Progenitor cell of endocrine pancreas (in vitro differentiated cells): ENCODE measurements at regions not wholly inside any gene's neighbourhood (a gene's known extent, or its start where the extent isn't known, plus 50 kb on each side); places are given as distances from the start of the nearest gene placed in this dataset.

Experiments
- DNase-seq: peaks from one replicate; pipeline ENCODE4 v3.0.0; 2021; ENCODE audit warnings: low spot score; ENCODE audit not compliant: unreplicated experiment
- H3K27ac Mint-ChIP-seq: 2 replicates; pipeline ENCODE4 v1.8.0; 2021; ENCODE audit warnings: mild to moderate bottlenecking, moderate library complexity, mixed read lengths
- H3K27me3 Mint-ChIP-seq: 2 replicates; pipeline ENCODE4 v1.8.0; 2021; ENCODE audit warnings: mixed read lengths
- H3K36me3 Mint-ChIP-seq: 2 replicates; pipeline ENCODE4 v1.8.0; 2022; ENCODE audit warnings: mixed read lengths; ENCODE audit not compliant: insufficient read depth
- H3K4me1 Mint-ChIP-seq: 2 replicates; pipeline ENCODE4 v1.8.0; 2021; ENCODE audit warnings: low read depth, mixed read lengths
- H3K4me3 Mint-ChIP-seq: 2 replicates; pipeline ENCODE4 v1.8.0; 2021; ENCODE audit warnings: low read depth, mild to moderate bottlenecking, moderate library complexity, mixed read lengths
- H3K9me3 Mint-ChIP-seq: 2 replicates; pipeline ENCODE4 v1.8.0; 2021; ENCODE audit warnings: low read depth, mixed read lengths
- CTCF ChIP-seq: fragments of 200-600 bp; sonication (generic); IDR thresholded peaks from one replicate; pipeline ENCODE4 v1.5.0; 2021; ENCODE audit warnings: antibody characterized with exemption, mild to moderate bottlenecking; ENCODE audit not compliant: unreplicated experiment

GRCh38 chr9:17019398-17019797, 115.4 kb upstream of the CNTLN start:
- H3K36me3 Mint-ChIP-seq, result no peaks in the 10 kb centered on the region
- H3K4me1 Mint-ChIP-seq, result no peaks in the 10 kb centered on the region
- TF ChIP-seq CTCF, result no peak
- DNase-seq, result no peak
- H3K27me3 Mint-ChIP-seq, result no peaks in the 10 kb centered on the region
- H3K27ac Mint-ChIP-seq, result no peak overlapping the region
- no peak overlapping the region for H3K4me3 Mint-ChIP-seq
- H3K9me3 Mint-ChIP-seq, result peaks cover 3% of the 10 kb centered on the region

- Mint-ChIP-seq H3K27me3 (no peaks in the 10 kb centered on the region), H3K4me1 (no peaks in the 10 kb centered on the region), H3K4me3 (no peak overlapping the region), H3K36me3 (no peaks in the 10 kb centered on the region), H3K27ac (no peak overlapping the region), H3K9me3 (no peaks in the 10 kb centered on the region)
- no peak for DNase-seq
- TF ChIP-seq CTCF, result no peak
Observed at GRCh38 chr9:17018540-17019196, 116.2 kb upstream of the CNTLN start.

DNA sequence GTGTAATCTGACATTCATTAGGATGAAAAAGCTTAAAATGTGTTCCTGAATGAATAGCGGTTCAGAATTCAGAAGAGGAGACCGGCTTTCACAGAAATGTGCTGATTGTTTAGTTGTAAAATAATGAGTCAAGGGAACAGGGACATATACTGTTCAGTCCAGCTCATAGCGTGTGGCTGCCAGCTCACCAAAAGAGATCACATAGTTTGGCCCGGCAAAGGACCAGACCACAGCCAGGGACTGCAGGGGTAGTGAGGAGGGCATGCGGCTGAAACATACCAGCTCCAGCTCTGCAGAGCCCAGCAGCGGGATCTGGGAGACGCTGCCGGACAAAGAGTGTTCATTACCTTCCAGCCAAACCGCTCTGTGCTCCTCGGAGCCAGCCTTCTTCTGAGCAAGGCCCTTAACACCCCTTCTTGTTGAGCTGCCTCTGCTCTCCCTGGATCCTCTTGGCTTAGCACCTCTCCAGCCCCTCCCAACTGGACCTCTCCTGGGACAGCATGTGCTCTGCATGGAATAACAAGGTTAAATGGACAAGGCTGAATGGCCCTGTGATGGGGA, 116.8 kb upstream of the CNTLN start:
- H3K4me1 Mint-ChIP-seq, result no peaks in the 10 kb centered on the region
- no peak for DNase-seq
- no peaks in the 10 kb centered on the region for H3K9me3 Mint-ChIP-seq
- no peaks in the 10 kb centered on the region for H3K36me3 Mint-ChIP-seq
- no peak overlapping the region for H3K27ac Mint-ChIP-seq
- no peaks in the 10 kb centered on the region for H3K27me3 Mint-ChIP-seq
- TF ChIP-seq CTCF, result no peak
- H3K4me3 Mint-ChIP-seq, result no peak overlapping the region

DNA sequence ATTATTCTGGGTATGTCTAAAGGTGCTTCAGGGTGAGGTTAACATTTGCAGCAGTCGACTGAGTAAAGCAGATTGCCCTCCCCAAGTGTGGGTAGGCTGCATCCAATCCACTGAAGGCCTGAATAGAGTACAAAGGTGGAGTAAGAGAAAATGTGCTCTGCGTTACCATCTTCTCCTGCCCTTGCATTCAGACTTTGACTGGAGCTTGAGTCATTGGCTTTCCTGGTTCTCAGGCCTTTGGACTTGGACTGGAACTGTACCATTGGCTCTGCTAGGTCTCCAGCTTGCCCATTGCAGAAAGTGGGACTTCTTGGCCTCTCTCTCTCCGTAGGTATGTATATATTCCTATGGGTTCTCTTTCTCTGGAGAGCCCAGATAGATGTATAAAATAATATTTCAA, 120.9 kb upstream of the CNTLN start:
- no peak overlapping the region for H3K4me3 Mint-ChIP-seq
- H3K27me3 Mint-ChIP-seq, result no peaks in the 10 kb centered on the region
- no peak for DNase-seq
- no peak overlapping the region for H3K27ac Mint-ChIP-seq
- H3K9me3 Mint-ChIP-seq, result no peaks in the 10 kb centered on the region
- no peaks in the 10 kb centered on the region for H3K36me3 Mint-ChIP-seq
- no peaks in the 10 kb centered on the region for H3K4me1 Mint-ChIP-seq
- TF ChIP-seq CTCF, result no peak

DNA sequence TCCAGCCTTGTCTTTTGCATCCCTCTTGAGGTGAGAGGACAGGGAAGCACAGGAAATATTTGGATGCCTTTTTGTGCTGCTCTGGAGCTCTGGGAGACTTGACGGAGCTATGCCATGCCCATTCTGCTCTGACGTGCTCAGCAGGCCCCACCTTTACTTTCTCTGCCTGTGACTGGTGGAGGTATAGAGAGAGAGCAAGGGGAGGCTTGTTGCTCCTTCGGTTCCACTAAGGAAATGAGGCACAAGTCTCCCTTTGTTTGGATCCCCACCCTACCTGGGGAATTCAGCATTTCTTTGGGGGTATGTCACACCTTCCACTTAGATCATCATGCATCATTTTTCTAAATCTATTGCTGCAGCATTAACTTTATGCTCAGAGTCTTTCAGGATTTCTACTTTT, 121.8 kb upstream of the CNTLN start:
- Mint-ChIP-seq H3K9me3 (no peaks in the 10 kb centered on the region), H3K36me3 (no peaks in the 10 kb centered on the region), H3K27me3 (no peaks in the 10 kb centered on the region), H3K27ac (no peak overlapping the region), H3K4me1 (no peaks in the 10 kb centered on the region), H3K4me3 (no peak overlapping the region)
- no peak for DNase-seq
- no peak for TF ChIP-seq CTCF
